Stimulated activated CD8-positive, alpha-beta memory T cell treated with anti-CD3 and anti-CD28 coated beads, Interleukin-12 subunit alpha, Interleukin-12 subunit beta, amount 100 ng/mL, for 1 hour (primary cell): ENCODE measurements at regions not wholly inside any gene's neighbourhood (a gene's known extent, or its start where the extent isn't known, plus 50 kb on each side); places are given as distances from the start of the nearest gene placed in this dataset.

Experiments used
- DNase-seq: peaks from one replicate; pipeline ENCODE4 v3.0.0-alpha.2; 2020; ENCODE audit warnings: low read depth

- no peak for DNase-seq
Measured at GRCh38 chr6:15062516-15063252, 183.2 kb upstream of the JARID2 start.

DNA sequence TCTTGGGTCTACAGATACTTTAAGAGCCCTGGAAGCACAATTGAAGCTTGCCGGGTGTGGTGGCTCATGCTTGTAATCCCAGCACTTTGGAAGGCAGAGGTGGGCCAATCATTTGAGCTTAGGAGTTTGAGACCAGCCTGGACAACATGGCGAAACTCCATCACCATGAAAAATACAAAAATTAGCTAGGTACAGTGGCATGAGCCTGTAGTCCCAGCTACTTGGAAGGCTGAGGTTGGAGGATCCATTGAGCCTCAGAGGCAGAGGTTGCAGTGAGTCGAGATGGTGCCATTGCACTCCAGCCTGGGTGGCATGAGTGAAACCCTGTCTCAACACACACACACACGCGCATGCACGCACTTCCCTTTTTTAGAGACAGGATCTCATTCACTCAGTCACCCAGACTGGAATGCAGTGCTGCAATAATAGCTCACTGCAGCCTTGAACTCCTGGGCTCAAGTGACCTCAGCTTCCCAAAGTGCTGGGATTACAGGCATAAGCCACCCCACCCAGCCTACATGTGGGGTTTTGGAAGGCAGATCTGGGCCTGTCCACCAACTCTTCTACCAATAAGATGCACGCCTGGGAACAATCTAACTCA lies 182.5 kb upstream of the JARID2 start:
- no peak for DNase-seq

GRCh38 chr6:15065261-15065989 lies 180.4 kb upstream of the JARID2 start:
- DNase-seq = no peak

GRCh38 chr6:15066089-15066758 lies 179.6 kb upstream of the JARID2 start:
- DNase-seq = no peak

DNA sequence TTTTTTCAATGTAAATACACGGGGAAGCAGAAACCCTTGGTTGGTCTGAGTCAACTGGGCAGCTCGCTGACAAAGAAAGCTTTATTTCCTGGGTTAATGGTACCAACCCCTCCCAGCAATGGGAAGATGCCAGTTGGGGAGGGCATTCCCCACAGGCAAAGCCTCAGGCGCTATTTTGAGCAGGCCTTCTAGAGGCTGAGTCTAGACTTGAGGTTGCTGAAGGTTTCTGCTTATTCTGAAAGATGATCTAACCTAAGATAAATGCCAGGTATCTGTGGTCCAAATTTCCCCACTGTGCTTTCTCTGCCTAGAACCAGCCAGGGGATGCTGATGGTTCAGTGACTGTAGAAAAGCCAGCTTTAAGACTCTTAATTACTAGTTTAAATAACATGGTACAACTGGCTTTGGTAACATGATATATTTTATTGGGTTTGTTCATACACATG lies 172.5 kb upstream of the JARID2 start:
- DNase-seq = no peak

DNA sequence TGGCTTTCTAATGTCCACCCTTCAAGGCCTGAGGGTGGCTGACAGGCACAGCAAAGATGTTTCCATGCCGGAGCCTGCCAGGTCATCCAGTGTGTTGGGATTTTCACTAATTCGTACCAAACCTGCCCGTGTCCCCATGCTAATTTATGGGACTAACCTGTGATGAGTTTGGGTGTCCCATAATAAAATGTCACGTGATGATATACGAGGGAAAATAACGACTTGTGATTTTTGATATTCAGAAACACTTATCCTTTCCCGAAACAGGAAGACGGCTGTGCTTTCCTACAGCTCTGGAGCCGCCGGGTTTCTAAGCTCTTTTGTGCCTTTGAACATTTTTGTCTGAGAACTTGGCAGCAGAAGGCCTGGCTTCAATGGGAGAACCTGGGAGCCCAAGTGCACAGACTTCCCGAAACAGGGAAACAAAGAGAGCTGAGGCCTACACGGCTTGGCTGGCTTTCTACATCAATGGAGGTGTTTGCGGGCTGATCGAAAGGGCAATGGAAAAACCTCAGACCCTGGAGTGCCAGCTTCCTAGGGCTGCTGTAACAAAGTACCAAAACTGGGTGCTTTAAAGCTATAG lies 171.9 kb upstream of the JARID2 start:
- DNase-seq = no peak

DNA sequence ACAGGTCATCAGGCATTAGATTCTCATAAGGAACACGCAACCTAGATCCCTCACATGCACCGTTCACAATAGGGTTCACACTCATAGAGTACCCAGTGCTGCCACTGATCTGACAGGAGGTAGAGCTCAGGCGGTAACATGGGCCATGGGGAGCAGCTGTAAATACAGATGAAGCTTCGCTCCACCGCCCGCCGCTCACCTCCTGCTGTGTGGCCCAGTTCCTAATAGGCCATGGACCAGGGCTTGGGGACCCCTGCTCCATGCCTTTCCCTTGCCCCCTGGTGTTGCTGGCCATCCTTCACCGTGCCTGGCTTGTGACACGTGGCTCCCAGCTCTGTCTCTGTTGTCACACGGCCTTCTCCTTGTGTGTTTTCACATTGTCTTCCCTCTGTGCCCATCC lies 171.1 kb upstream of the JARID2 start:
- no peak for DNase-seq

DNA sequence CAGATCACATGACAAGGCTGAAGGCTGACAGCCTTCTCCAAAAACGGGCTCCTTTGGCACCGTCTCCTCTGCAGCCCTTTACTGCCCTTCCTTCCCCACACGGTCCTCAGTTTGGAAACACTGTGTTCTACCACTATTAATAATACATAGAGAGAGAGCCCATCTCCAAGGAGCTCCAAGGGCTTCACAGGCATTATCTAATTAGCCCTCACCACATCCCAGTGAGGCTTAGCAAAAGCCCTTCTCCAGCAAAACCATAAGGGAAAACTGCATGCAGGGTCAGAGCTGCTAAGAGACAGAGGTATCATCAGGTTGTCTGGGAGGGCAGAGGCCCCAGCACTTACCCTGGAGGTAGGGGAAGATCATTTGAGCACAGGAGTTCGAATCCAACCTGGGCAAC lies 169.3 kb upstream of the JARID2 start:
- no peak for DNase-seq

- DNase-seq = no peak
Measured at GRCh38 chr6:15077006-15077405, 168.9 kb upstream of the JARID2 start.

GRCh38 chr6:15077961-15078360 lies 167.9 kb upstream of the JARID2 start:
- no peak for DNase-seq

- DNase-seq = no peak
Measured at GRCh38 chr6:15079288-15079817, 166.5 kb upstream of the JARID2 start.

GRCh38 chr6:15080895-15081294 lies 165.0 kb upstream of the JARID2 start:
- DNase-seq = no peak

- no peak for DNase-seq
Measured at GRCh38 chr6:15081447-15081846, 164.4 kb upstream of the JARID2 start.

GRCh38 chr6:15082708-15083107 lies 163.2 kb upstream of the JARID2 start:
- no peak for DNase-seq

DNA sequence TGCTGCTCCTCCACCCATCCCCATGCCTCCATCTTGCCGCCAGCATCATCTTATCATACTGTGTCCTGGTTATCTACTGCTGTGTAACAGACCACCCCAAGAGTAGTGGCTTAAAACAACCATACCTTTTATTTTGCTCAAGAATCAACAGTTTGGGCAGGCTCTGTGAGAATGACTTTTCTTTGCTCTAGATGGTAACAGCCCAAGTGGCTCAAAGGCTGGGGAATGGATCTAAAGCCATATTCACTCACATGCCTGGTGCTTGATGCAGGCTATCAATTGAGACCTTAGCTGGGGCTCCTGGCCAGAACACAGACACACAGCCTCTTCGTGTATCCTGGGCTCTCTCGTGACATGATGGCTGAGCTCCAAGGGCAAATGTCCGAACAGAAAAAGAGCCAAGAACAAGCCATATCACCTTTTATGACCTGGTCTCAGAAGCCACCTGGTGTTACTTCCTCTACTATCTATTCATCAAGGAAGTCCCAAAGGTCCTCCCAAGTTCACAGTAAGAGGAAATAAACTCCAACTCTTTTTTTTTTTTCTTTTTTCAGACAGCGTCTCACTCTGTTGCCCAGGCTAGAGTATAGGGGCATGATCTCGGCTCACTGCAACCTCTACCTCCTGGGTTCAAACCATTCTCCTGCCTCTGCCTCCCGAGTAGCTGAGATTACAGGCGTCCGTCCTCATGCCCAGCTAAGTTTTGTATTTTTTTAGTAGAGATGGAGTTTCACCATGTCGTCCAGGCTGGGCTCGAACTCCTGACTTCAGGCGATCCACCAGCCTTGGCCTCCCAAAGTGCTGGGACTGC lies 159.3 kb upstream of the JARID2 start:
- DNase-seq = no peak

- DNase-seq = no peak
Measured at GRCh38 chr6:15087186-15087589, 158.7 kb upstream of the JARID2 start.

DNA sequence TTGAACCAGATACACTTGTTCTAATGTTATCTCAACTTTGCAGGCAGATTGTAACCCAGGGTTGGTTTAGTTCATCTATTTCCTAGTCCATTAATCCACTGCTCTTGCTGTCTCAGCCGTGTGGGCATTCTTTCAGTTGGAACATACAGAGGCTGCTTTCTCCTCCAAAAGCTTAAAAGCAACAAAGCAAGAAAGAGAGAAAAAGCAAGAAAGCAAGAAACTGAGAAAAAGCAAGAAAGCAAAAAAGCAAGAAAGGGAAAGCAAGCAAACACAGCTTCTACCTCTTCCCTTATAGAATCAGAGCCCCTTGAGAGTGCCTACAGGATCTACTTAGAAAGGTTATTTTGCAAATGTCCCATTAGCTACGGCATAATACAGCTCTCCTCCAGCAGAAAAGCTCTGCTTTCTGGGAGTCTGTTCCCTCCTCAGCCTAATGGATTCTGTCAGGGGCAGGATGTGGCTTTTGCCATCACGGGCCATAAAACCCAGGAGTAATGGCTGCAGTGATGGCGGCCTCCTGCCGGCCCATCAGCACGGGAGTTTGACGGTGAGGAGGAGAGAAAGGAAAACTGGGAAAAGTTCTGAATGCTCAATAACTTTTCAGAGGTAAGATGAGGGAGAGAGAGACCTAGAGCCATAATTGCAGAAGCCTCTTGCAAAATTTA lies 156.8 kb upstream of the JARID2 start:
- DNase-seq = no peak

DNA sequence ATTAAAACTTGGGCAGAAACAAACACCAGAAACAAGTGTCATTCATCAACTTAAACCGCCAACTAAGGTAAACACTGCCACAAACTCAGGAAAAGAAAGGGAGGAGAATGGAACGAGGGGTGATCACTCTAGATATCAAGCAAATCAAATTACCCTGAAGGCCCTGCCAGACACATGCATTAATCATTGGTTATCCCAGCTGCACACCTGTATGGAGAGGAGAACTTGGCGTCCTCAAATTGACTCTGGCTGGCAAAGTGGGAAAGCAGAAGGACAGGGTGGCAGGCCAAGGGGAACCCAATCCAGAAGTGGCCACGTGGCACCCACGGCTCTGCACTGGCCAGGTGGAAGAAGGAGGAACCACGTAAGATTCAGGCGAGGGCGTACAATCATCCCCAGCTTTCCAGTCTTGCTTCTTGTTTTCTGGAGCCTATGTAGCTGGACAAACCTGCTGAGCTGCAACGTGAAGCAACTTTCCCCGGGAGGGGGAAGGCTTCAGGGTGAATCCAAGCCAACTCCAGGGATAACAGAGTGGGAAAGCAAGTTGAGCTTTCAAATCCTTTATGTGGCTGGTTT lies 156.2 kb upstream of the JARID2 start:
- no peak for DNase-seq

GRCh38 chr6:15090145-15090579 lies 155.7 kb upstream of the JARID2 start:
- no peak for DNase-seq

DNA sequence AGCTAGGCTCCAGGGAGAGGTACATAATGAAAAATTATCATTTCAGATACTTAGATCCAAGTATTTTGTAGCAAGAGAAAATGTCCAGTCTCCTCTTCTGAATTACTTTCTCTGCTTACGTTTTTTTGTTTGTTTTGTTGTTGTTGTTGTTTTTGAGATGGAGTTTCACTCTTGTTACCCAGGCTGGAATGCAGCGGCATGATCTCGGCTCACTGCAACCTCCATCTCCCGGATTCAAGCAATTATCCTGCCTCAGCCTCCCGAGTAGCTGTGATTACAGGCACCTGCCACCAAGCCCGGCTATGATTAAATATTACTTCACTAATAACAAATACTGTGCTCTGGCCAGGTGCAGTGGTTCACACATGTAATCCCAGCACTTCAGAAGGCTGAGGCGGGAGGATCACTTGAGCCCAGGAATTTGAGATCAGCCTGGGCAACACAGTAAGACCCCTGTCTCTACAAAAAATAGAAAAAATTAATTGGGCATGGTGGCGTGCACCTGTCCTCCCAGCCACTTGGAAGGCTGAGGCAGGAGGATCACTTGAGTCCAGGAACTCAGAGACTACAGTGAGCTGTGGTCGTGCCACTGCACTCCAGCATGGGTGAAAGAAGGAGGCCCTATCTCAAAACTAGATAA lies 155.0 kb upstream of the JARID2 start:
- DNase-seq = no peak
